OCI-LY7 (cell line): ENCODE measurements at regions not wholly inside any gene's neighbourhood (a gene's known extent, or its start where the extent isn't known, plus 50 kb on each side); places are given as distances from the start of the nearest gene placed in this dataset.

Experiments used
- EZH2phosphoT487 ChIP-seq: fragments of 200-600 bp; sonication (generic); IDR thresholded peaks from 2 replicates; pipeline ENCODE4 v1.6.1; 2018; ENCODE audit warnings: low read depth, borderline replicate concordance, mild to moderate bottlenecking, mixed run types, antibody characterized with exemption, low read length, moderate library complexity, mixed read lengths
- TF ChIP-seq, protein P1 (sequence below): fragments of 200-600 bp; sonication (generic); conservative IDR thresholded peaks from 2 replicates; pipeline ENCODE4 v1.5.1; 2014; ENCODE audit warnings: mild to moderate bottlenecking, antibody characterized with exemption, low read length, moderate library complexity, mixed read lengths

GRCh38 chr4:125891597-125892258 is 577.0 kb downstream of the FAT4 start:
- TF ChIP-seq, protein P1, sequence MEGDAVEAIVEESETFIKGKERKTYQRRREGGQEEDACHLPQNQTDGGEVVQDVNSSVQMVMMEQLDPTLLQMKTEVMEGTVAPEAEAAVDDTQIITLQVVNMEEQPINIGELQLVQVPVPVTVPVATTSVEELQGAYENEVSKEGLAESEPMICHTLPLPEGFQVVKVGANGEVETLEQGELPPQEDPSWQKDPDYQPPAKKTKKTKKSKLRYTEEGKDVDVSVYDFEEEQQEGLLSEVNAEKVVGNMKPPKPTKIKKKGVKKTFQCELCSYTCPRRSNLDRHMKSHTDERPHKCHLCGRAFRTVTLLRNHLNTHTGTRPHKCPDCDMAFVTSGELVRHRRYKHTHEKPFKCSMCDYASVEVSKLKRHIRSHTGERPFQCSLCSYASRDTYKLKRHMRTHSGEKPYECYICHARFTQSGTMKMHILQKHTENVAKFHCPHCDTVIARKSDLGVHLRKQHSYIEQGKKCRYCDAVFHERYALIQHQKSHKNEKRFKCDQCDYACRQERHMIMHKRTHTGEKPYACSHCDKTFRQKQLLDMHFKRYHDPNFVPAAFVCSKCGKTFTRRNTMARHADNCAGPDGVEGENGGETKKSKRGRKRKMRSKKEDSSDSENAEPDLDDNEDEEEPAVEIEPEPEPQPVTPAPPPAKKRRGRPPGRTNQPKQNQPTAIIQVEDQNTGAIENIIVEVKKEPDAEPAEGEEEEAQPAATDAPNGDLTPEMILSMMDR, result no peak
- TF ChIP-seq EZH2phosphoT487, result no peak
